ENCODE measurements at regions not wholly inside any gene's neighbourhood (a gene's known extent, or its start where the extent isn't known, plus 50 kb on each side); places are given as distances from the start of the nearest gene placed in this dataset.

- H4K20me1 ChIP-seq (ENCODE audit: insufficient read depth, low read length), result no peaks in the 10 kb centered on the region
- no peak overlapping the region for H3K4me2 ChIP-seq (replicated peaks; ENCODE audit: extremely low read depth, low read length, poor library complexity, severe bottlenecking)
- no peak overlapping the region for H3K27ac ChIP-seq (ENCODE audit: low read depth in 1 of 2, low read length in 2 of 2)
- Mint-ChIP-seq H3K9me3 (peaks cover 2 to 12% (median 5%) of the 10 kb centered on the region in 7 donors), H3K27me3 (ENCODE audit: low read depth in 3 of 3) (no peaks in the 10 kb centered on the region), H3K4me3 (no peak overlapping the region), H3K4me1 (no peaks in the 10 kb centered on the region), H3K36me3 (no peaks in the 10 kb centered on the region), H3K27ac (no peak overlapping the region)
- intact Hi-C loops (cut with micrococcal nuclease), result no loop called here
- no peak for TF ChIP-seq CTCF (IDR thresholded peaks at IDR 0.05)
- H3K4me3 ChIP-seq (replicated peaks in 1 of 3; ENCODE audit: low read depth in 2 of 3, low read length in 3 of 3), result no peak overlapping the region
- no peaks in the 10 kb centered on the region for H3K36me3 ChIP-seq (replicated peaks in 1 of 2; ENCODE audit: control insufficient read depth in 1 of 2, insufficient read depth in 2 of 2, low read length in 2 of 2)
- no peak for DNase-seq
- H3K79me2 ChIP-seq (ENCODE audit: insufficient read depth, low read length), result no peaks in the 10 kb centered on the region
- H3K4me1 ChIP-seq (ENCODE audit: control insufficient read depth in 1 of 2, insufficient read depth in 2 of 2, low read length in 2 of 2), result no peaks in the 10 kb centered on the region
- peaks cover 0 to 15% of the 10 kb centered on the region in 2 donors for H3K9me3 ChIP-seq (replicated peaks in 1 of 2; ENCODE audit: control insufficient read depth in 1 of 2, insufficient read depth in 1 of 2, low read length in 2 of 2)
- no peaks in the 10 kb centered on the region for H3K27me3 ChIP-seq (ENCODE audit: control insufficient read depth in 2 of 2, insufficient read depth in 2 of 2, low read length in 2 of 2)
- H2AFZ ChIP-seq (ENCODE audit: insufficient read depth, low read depth, low read length, poor library complexity, severe bottlenecking), result no peak overlapping the region
- H3K9ac ChIP-seq (ENCODE audit: insufficient read depth, low read length, poor library complexity, severe bottlenecking), result no peak overlapping the region
These were observed 1666.1 kb upstream of the DDX18 start for GRCh38 chr2:116148361-116148760.

DNA sequence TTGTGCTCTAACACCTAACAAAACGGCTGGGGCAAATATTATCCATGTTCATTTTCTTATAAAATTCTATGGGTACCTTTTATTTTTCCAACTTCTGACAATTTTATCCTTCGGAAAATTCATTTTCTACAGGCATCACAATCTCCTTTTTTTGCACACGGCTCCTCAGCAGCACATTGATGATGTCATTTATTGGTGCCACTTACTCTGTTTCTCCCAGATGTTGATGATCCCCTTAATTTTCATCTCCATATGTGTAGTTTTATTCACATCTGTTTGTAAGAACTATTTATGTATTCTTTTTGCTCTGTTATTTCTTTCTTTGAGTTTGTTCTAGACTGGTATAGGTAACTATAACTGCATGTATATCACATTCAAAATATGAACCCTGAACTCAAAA, 1660.8 kb upstream of the DDX18 start:
- H3K4me3 Mint-ChIP-seq, result no peak overlapping the region
- H3K4me1 Mint-ChIP-seq, result no peaks in the 10 kb centered on the region
- Histone ChIP-seq H2AFZ (ENCODE audit: insufficient read depth, low read depth, low read length, poor library complexity, severe bottlenecking) (no peak overlapping the region), H3K4me2 (replicated peaks; ENCODE audit: extremely low read depth, low read length, poor library complexity, severe bottlenecking) (no peak overlapping the region), H3K36me3 (replicated peaks in 1 of 2; ENCODE audit: control insufficient read depth in 1 of 2, insufficient read depth in 2 of 2, low read length in 2 of 2) (no peaks in the 10 kb centered on the region), H3K79me2 (ENCODE audit: insufficient read depth, low read length) (no peaks in the 10 kb centered on the region), H3K27ac (ENCODE audit: low read depth in 1 of 2, low read length in 2 of 2) (no peak overlapping the region), H3K27me3 (ENCODE audit: control insufficient read depth in 2 of 2, insufficient read depth in 2 of 2, low read length in 2 of 2) (no peaks in the 10 kb centered on the region), H3K9ac (ENCODE audit: insufficient read depth, low read length, poor library complexity, severe bottlenecking) (no peak overlapping the region), H4K20me1 (ENCODE audit: insufficient read depth, low read length) (no peaks in the 10 kb centered on the region), H3K4me3 (replicated peaks in 1 of 3; ENCODE audit: low read depth in 2 of 3, low read length in 3 of 3) (no peak overlapping the region), H3K9me3 (replicated peaks in 1 of 2; ENCODE audit: control insufficient read depth in 1 of 2, insufficient read depth in 1 of 2, low read length in 2 of 2) (peaks cover 0 to 14% of the 10 kb centered on the region in 2 donors), H3K4me1 (ENCODE audit: control insufficient read depth in 1 of 2, insufficient read depth in 2 of 2, low read length in 2 of 2) (no peaks in the 10 kb centered on the region)
- intact Hi-C loops (cut with micrococcal nuclease), result no loop called here
- H3K27ac Mint-ChIP-seq, result no peak overlapping the region
- TF ChIP-seq CTCF (IDR thresholded peaks at IDR 0.05), result no peak
- H3K9me3 Mint-ChIP-seq, result peaks cover 5 to 9% (median 7%) of the 10 kb centered on the region in 7 donors
- WGBS (ENCODE audit: insufficient coverage), result 60% methylated on average over 1 of the region's 3 CpGs
- no peak for DNase-seq
- no peaks in the 10 kb centered on the region for H3K27me3 Mint-ChIP-seq (ENCODE audit: low read depth in 3 of 3)
- H3K36me3 Mint-ChIP-seq, result no peaks in the 10 kb centered on the region
